HUES48 (cell line): ENCODE measurements at regions not wholly inside any gene's neighbourhood (a gene's known extent, or its start where the extent isn't known, plus 50 kb on each side); places are given as distances from the start of the nearest gene placed in this dataset.
"Not testable (repeated sequence)": the region's sequence is repeated elsewhere in the genome, so short reads cannot be mapped to it uniquely, and the experiment has no call there.

Source experiments
- H3K27ac ChIP-seq: one replicate; pipeline ENCODE4 v1.7.0; 2013; ENCODE audit warnings: low read depth, low read length, inconsistent platforms
- H3K27me3 ChIP-seq: 2 replicates; pipeline ENCODE4 v1.6.1; 2013; ENCODE audit warnings: mild to moderate bottlenecking, low read length; ENCODE audit not compliant: control insufficient read depth, insufficient read depth
- H3K36me3 ChIP-seq: 2 replicates; pipeline ENCODE4 v1.6.1; 2013; ENCODE audit warnings: low read length; ENCODE audit not compliant: control insufficient read depth, insufficient read depth
- H3K4me1 ChIP-seq: 2 replicates; pipeline ENCODE4 v1.6.1; 2013; ENCODE audit warnings: mild to moderate bottlenecking, low read length; ENCODE audit not compliant: control insufficient read depth, insufficient read depth
- H3K4me3 ChIP-seq: 2 replicates; pipeline ENCODE4 v1.5.1; 2013; ENCODE audit warnings: mild to moderate bottlenecking, low read depth, low read length
- H3K9ac ChIP-seq: 2 replicates; pipeline ENCODE4 v1.6.1; 2013; ENCODE audit warnings: mild to moderate bottlenecking, low read depth, low read length, moderate library complexity
- H3K9me3 ChIP-seq: 2 replicates; pipeline ENCODE4 v1.6.1; 2013; ENCODE audit warnings: low read length; ENCODE audit not compliant: control insufficient read depth, insufficient read depth

GRCh38 chr12:100083308-100083707 is 59.4 kb downstream of the BLTP3B start:
- H3K9me3 ChIP-seq = peaks cover 26% of the 10 kb centered on the region
- no peaks in the 10 kb centered on the region for H3K4me1 ChIP-seq
- H3K36me3 ChIP-seq = peaks cover 71% of the 10 kb centered on the region
- no peak overlapping the region for H3K27ac ChIP-seq
- no peaks in the 10 kb centered on the region for H3K27me3 ChIP-seq
- H3K4me3 ChIP-seq = no peak overlapping the region
- no peak overlapping the region for H3K9ac ChIP-seq

DNA sequence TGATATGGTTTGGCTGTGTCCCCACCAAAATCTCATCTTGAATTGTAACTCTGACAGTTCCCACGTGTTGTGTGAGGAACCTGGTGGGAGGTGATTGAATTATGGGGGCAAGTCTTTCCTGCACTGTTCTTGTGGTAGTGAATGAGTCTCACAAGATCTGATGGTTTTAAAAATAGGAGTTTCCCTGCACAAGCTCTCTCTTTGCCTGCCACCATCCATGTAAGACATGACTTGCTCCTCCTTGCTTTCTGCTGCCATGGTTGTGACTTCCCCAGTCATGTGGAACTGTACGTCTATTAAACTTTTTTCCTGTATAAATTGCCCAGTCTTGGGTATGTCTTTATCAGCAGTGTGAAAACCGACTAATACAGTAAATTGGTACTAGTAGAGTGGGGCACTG is 63.9 kb downstream of the BLTP3B start:
- Histone ChIP-seq H3K36me3 (peaks cover 66% of the 10 kb centered on the region), H3K9me3 (peaks cover 26% of the 10 kb centered on the region)
- not testable (repeated sequence) for H3K4me3 ChIP-seq, H3K27ac ChIP-seq, H3K27me3 ChIP-seq, H3K9ac ChIP-seq, H3K4me1 ChIP-seq

DNA sequence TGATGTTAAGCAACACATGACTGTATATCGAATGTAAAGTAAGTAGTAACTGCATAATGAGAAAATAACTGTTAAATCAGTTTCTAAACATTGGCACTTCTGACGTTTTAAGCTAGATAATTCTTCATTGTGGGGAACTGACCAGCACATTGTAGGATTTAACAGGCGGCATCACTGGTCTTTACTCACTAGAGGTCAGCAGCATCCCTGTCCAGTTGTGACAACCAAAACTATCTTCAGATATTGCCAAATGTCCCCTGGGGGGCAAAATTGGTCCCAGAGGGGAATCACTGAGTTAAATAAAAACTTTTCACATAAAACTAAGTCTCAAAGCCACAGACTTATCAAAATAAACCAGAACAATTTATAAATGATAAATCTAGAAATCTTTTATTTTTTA is 65.3 kb downstream of the BLTP3B start:
- H3K9ac ChIP-seq = no peak overlapping the region
- H3K4me3 ChIP-seq = no peak overlapping the region
- peaks cover 53% of the 10 kb centered on the region for H3K36me3 ChIP-seq
- H3K4me1 ChIP-seq = no peaks in the 10 kb centered on the region
- peaks cover 26% of the 10 kb centered on the region for H3K9me3 ChIP-seq
- H3K27ac ChIP-seq = no peak overlapping the region
- no peaks in the 10 kb centered on the region for H3K27me3 ChIP-seq

GRCh38 chr12:100075598-100075997 is 67.1 kb downstream of the BLTP3B start:
- Histone ChIP-seq H3K27ac (no peak overlapping the region), H3K36me3 (peaks cover 51% of the 10 kb centered on the region), H3K4me1 (no peaks in the 10 kb centered on the region), H3K4me3 (no peak overlapping the region), H3K27me3 (no peaks in the 10 kb centered on the region), H3K9me3 (peaks cover 14% of the 10 kb centered on the region), H3K9ac (no peak overlapping the region)

- no peak overlapping the region for H3K9ac ChIP-seq
- H3K4me3 ChIP-seq = no peak overlapping the region
- H3K9me3 ChIP-seq = no peaks in the 10 kb centered on the region
- no peaks in the 10 kb centered on the region for H3K27me3 ChIP-seq
- peaks cover 23% of the 10 kb centered on the region for H3K36me3 ChIP-seq
- H3K4me1 ChIP-seq = no peaks in the 10 kb centered on the region
- H3K27ac ChIP-seq = no peak overlapping the region
Measured at GRCh38 chr12:100069795-100070194, 72.9 kb downstream of the BLTP3B start.

DNA sequence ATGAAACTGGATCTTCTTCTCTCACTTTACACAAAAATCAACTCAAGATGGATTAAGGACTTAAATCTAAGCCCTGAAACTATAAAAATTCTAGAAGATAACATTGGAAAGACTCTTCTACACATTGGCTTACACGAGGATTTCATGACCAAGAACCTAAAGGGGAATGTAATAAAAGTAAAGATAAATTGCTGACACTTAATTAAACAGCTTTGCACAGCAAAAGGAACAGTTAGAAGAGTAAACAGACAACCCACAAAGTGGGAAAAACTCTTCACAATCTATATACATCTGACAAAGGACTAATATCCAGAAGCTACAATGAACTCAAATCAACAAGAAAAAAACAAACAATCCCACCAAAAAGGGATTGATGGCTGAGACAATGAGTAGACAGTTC is 74.4 kb downstream of the BLTP3B start:
- Histone ChIP-seq H3K9me3 (no peaks in the 10 kb centered on the region), H3K36me3 (peaks cover 23% of the 10 kb centered on the region)

DNA sequence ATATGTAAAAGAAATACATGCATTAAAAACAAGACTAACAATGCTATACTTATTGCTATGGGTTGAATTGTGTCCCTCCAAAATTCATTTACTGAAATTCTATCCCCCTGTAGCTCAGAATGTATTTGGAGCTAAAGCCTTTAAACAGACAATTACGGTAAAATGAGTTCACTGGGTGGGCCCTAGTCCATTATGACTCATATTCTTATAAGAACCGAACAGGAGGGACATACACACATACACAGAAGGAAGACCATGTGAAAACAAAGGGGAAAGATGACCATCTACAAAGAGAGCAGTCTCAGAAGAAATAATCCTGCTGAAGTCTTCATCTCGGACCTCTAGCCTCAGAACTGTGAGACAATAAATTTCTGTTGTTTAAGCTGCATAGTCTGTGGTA is 77.1 kb upstream of the ANKS1B start:
- Histone ChIP-seq H3K27ac (no peak overlapping the region), H3K9ac (no peak overlapping the region), H3K36me3 (peaks cover 42% of the 10 kb centered on the region), H3K9me3 (no peaks in the 10 kb centered on the region), H3K27me3 (no peaks in the 10 kb centered on the region), H3K4me3 (no peak overlapping the region), H3K4me1 (no peaks in the 10 kb centered on the region)

More for the DNA sequence above, 74.4 kb downstream of the BLTP3B start:
- H3K27me3 ChIP-seq = no peaks in the 10 kb centered on the region
- H3K9ac ChIP-seq = no peak overlapping the region
- H3K4me1 ChIP-seq = no peaks in the 10 kb centered on the region
- no peak overlapping the region for H3K4me3 ChIP-seq
- H3K27ac ChIP-seq = no peak overlapping the region

- H3K27ac ChIP-seq = no peak overlapping the region
- H3K9ac ChIP-seq = no peak overlapping the region
- H3K36me3 ChIP-seq = peaks cover 64% of the 10 kb centered on the region
- H3K4me1 ChIP-seq = no peaks in the 10 kb centered on the region
- no peaks in the 10 kb centered on the region for H3K27me3 ChIP-seq
- no peaks in the 10 kb centered on the region for H3K9me3 ChIP-seq
- no peak overlapping the region for H3K4me3 ChIP-seq
Measured at GRCh38 chr12:100058482-100059029, 73.8 kb upstream of the ANKS1B start.

- not testable (repeated sequence) for H3K9ac ChIP-seq, H3K4me1 ChIP-seq, H3K27me3 ChIP-seq, H3K9me3 ChIP-seq, H3K27ac ChIP-seq, H3K4me3 ChIP-seq
- peaks cover 54% of the 10 kb centered on the region for H3K36me3 ChIP-seq
Measured at GRCh38 chr12:100046202-100046601, 61.5 kb upstream of the ANKS1B start.

DNA sequence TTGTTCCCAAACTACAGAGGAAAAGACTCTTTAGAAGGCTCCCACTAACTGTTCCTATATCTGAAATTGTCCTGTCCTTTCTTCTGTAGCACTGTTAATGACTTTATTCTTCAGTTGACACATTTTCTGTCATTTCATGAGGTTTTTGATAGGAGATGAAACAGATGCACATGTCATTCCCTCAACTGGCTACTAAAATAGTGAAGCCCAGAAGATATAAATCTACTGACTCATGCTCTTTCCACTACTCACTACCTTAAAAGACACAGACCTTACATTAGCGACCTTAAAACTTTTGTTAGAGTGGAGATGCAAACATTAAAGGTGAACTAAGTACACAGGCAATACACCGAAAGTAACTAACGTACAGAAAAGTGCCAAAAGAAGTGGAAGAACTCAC is 59.5 kb upstream of the ANKS1B start:
- H3K36me3 ChIP-seq = peaks cover 39% of the 10 kb centered on the region

DNA sequence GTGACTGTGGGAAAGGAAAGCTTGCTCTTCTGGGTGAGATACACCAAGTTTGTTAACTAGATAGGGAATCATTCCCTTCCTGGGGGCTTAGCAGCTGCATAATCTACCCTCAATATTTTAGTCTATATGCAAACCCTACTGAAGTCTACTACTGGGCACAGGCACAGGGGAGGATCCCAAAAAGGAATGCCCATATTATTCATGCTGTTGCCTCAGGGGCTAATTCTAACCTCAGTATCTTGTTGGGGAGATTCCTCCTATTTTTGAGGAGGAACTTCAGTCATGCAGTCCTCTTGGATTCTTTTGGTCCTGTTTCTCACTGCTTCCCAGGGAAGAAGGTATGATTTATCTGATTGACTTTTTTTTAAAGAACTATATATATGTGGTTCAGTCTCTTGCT is 58.9 kb upstream of the ANKS1B start:
- Histone ChIP-seq H3K27me3 (no peaks in the 10 kb centered on the region), H3K27ac (no peak overlapping the region), H3K9ac (no peak overlapping the region), H3K36me3 (peaks cover 35% of the 10 kb centered on the region), H3K4me3 (no peak overlapping the region), H3K9me3 (no peaks in the 10 kb centered on the region), H3K4me1 (no peaks in the 10 kb centered on the region)

More for the DNA sequence above, 59.5 kb upstream of the ANKS1B start:
- Histone ChIP-seq H3K4me1 (no peaks in the 10 kb centered on the region), H3K27me3 (no peaks in the 10 kb centered on the region), H3K27ac (no peak overlapping the region), H3K9me3 (no peaks in the 10 kb centered on the region), H3K9ac (no peak overlapping the region), H3K4me3 (no peak overlapping the region)
